GM23338 (cell line): ENCODE measurements at regions not wholly inside any gene's neighbourhood (a gene's known extent, or its start where the extent isn't known, plus 50 kb on each side); places are given as distances from the start of the nearest gene placed in this dataset.

Experiments used
- ATAC-seq: fragments of 200-7000 bp; cut with Tn5 transposase; 3 replicates; pipeline ENCODE4 v1.9.1; 2020
- DNase-seq: peaks from one replicate; pipeline ENCODE4 v3.0.0-alpha.2; 2015; ENCODE audit warnings: low spot score
- H2AFZ ChIP-seq: fragments of 200-600 bp; sonication (generic); 2 replicates; pipeline ENCODE4 v1.8.0; 2016; ENCODE audit warnings: antibody characterized with exemption, mild to moderate bottlenecking, moderate library complexity
- H3F3A ChIP-seq: fragments of 200-600 bp; sonication (generic); replicated peaks from 2 replicates; pipeline ENCODE4 v1.8.0; 2017; ENCODE audit warnings: antibody characterized with exemption, mixed run types, low read depth
- H3K27ac ChIP-seq: fragments of 200-600 bp; sonication (generic); 2 replicates; pipeline ENCODE4 v1.6.1; 2016; ENCODE audit warnings: low read depth
- H3K27me3 ChIP-seq: fragments of 200-600 bp; sonication (generic); 2 replicates; pipeline ENCODE4 v1.8.0; 2016; ENCODE audit warnings: mild to moderate bottlenecking, mixed run types, moderate library complexity; ENCODE audit not compliant: insufficient read depth
- H3K36me3 ChIP-seq: fragments of 200-600 bp; sonication (generic); 2 replicates; pipeline ENCODE4 v1.8.0; 2016; ENCODE audit warnings: mild to moderate bottlenecking; ENCODE audit not compliant: insufficient read depth
- H3K4me1 ChIP-seq: fragments of 200-600 bp; sonication (generic); 2 replicates; pipeline ENCODE4 v1.8.0; 2016; ENCODE audit warnings: mild to moderate bottlenecking, moderate library complexity; ENCODE audit not compliant: insufficient read depth
- H3K4me2 ChIP-seq: fragments of 200-600 bp; sonication (generic); 2 replicates; pipeline ENCODE4 v1.7.1; 2017; ENCODE audit warnings: mixed run types
- H3K4me3 ChIP-seq: fragments of 200-600 bp; sonication (generic); 2 replicates; pipeline ENCODE4 v1.6.1; 2016; ENCODE audit warnings: mixed run types
- H3K79me2 ChIP-seq: fragments of 200-600 bp; sonication (generic); replicated peaks from 2 replicates; pipeline ENCODE4 v1.8.0; 2017; ENCODE audit warnings: mild to moderate bottlenecking; ENCODE audit not compliant: insufficient read depth
- H3K9me2 ChIP-seq: fragments of 200-600 bp; sonication (generic); 2 replicates; pipeline ENCODE4 v1.8.0; 2017; ENCODE audit not compliant: insufficient read depth
- H4K20me1 ChIP-seq: fragments of 200-600 bp; sonication (generic); replicated peaks from 2 replicates; pipeline ENCODE4 v1.8.0; 2017; ENCODE audit warnings: mild to moderate bottlenecking; ENCODE audit not compliant: insufficient read depth
- H3K27ac Mint-ChIP-seq: 2 replicates; pipeline ENCODE4 v1.8.0; 2020; ENCODE audit warnings: inconsistent platforms, mild to moderate bottlenecking, moderate library complexity, mixed read lengths
- H3K27me3 Mint-ChIP-seq: 3 replicates; pipeline ENCODE4 v1.8.0; 2022; ENCODE audit warnings: low read depth, mild to moderate bottlenecking, moderate library complexity, mixed read lengths, inconsistent platforms; ENCODE audit not compliant: insufficient read depth, poor library complexity
- H3K36me3 Mint-ChIP-seq: 3 replicates; pipeline ENCODE4 v1.8.0; 2021; ENCODE audit warnings: low read depth, mild to moderate bottlenecking, inconsistent platforms, moderate library complexity, mixed read lengths
- H3K4me1 Mint-ChIP-seq: 3 replicates; pipeline ENCODE4 v1.8.0; 2020; ENCODE audit warnings: mild to moderate bottlenecking, inconsistent platforms, mixed read lengths
- H3K4me3 Mint-ChIP-seq: 3 replicates; pipeline ENCODE4 v1.8.0; 2021; ENCODE audit warnings: moderate library complexity, mild to moderate bottlenecking, inconsistent platforms, mixed read lengths
- H3K9me3 Mint-ChIP-seq: 3 replicates; pipeline ENCODE4 v1.8.0; 2020; ENCODE audit warnings: moderate library complexity, mild to moderate bottlenecking, inconsistent platforms, mixed read lengths
- CREB1 ChIP-seq: fragments of 250-450 bp; sonication (Bioruptor Pico); IDR thresholded peaks from 2 replicates; pipeline ENCODE4 v1.5.0; 2020; ENCODE audit warnings: low read depth, mild to moderate bottlenecking, moderate library complexity
- EZH2 ChIP-seq: fragments of 200-600 bp; sonication (generic); IDR thresholded peaks from one replicate; pipeline ENCODE4 v1.8.0; 2017; ENCODE audit warnings: antibody characterized with exemption, mild to moderate bottlenecking, low read depth; ENCODE audit not compliant: unreplicated experiment
- JUNB ChIP-seq: IDR thresholded peaks from one replicate; pipeline ENCODE4 v1.6.1; 2016; ENCODE audit warnings: antibody characterized with exemption; ENCODE audit not compliant: unreplicated experiment
- NANOG ChIP-seq: IDR thresholded peaks from 2 replicates; pipeline ENCODE4 v1.6.1; 2016; ENCODE audit warnings: antibody characterized with exemption, borderline replicate concordance
- POLR2AphosphoS5 ChIP-seq: IDR thresholded peaks from 2 replicates; pipeline ENCODE4 v1.6.1; 2016; ENCODE audit warnings: antibody characterized with exemption, low read depth
- STAT1 ChIP-seq: IDR thresholded peaks from one replicate; pipeline ENCODE4 v1.6.1; 2016; ENCODE audit warnings: antibody characterized with exemption; ENCODE audit not compliant: unreplicated experiment
- ZNF114 ChIP-seq: fragments of 250-450 bp; sonication (Bioruptor Pico); IDR thresholded peaks from 2 replicates; pipeline ENCODE4 v1.5.0; 2020; ENCODE audit warnings: mild to moderate bottlenecking, moderate library complexity
- TF ChIP-seq, protein P1 (sequence below), 2 experiments: fragments of 200-600 bp in 1 of 2; sonication (generic) in 1 of 2; conservative IDR thresholded peaks; 2 replicates each; pipeline versions ENCODE4 v1.5.1 to v1.6.1; 2016 to 2017; ENCODE audit warnings: antibody characterized with exemption in 2 of 2, low read depth in 2 of 2, mild to moderate bottlenecking in 2 of 2, moderate library complexity in 1 of 2
- TF ChIP-seq, protein P2 (sequence below): IDR thresholded peaks from one replicate; pipeline ENCODE4 v1.6.1; 2018; ENCODE audit warnings: antibody characterized with exemption; ENCODE audit not compliant: unreplicated experiment
- TF ChIP-seq, protein P3 (sequence below): IDR thresholded peaks from 2 replicates; pipeline ENCODE4 v1.6.1; 2016; ENCODE audit warnings: antibody characterized with exemption
- TF ChIP-seq, protein P4 (sequence below): fragments of 250-450 bp; sonication (Bioruptor Pico); IDR thresholded peaks from 2 replicates; pipeline ENCODE4 v1.5.0; 2020; ENCODE audit warnings: mild to moderate bottlenecking, moderate library complexity

DNA sequence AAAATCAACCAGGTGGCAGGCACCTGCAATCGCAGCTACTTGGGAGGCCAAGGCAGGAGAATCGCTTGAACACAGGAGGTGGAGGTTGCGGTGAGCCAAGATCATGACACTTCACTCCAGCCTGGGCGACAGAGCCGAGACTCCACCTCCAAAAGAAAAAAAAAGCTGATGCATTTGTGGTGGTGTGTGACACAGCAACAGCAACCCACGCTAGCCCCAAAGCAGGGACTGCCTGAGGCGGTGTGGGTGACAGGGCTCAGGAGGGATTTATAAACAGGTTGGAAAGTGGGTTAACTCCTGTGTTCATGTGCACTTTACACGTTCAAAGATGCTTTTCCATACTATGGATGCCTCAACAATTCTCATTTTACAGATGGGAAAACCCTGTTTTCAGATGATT is 395.9 kb upstream of the PODXL start:
- Histone ChIP-seq H2AFZ (peak overlapping the region; percentile 90; the same call in 1 of the 2 replicates), H3K27ac (no peak overlapping the region), H3K9me2 (no peaks in the 10 kb centered on the region), H3K4me1 (peaks cover 9% of the 10 kb centered on the region; the same call in 1 of the 2 replicates), H3K27me3 (no peaks in the 10 kb centered on the region), H3K79me2 (no peaks in the 10 kb centered on the region), H4K20me1 (no peaks in the 10 kb centered on the region), H3K36me3 (no peaks in the 10 kb centered on the region), H3K4me3 (no peak overlapping the region), H3F3A (no peaks in the 10 kb centered on the region), H3K4me2 (no peak overlapping the region)
- Mint-ChIP-seq H3K27me3 (peaks cover 7% of the 10 kb centered on the region), H3K9me3 (no peaks in the 10 kb centered on the region), H3K4me3 (no peak overlapping the region), H3K4me1 (peaks cover 13% of the 10 kb centered on the region), H3K36me3 (peaks cover 2% of the 10 kb centered on the region; the same call in 2 of the 3 replicates), H3K27ac (no peak overlapping the region)
- TF ChIP-seq EZH2 (no peak), NANOG (no peak), POLR2AphosphoS5 (no peak), CREB1 (CRISPR knock-in tag) (no peak), ZNF114 (CRISPR knock-in tag) (no peak), JUNB (no peak), STAT1 (no peak)
- TF ChIP-seq, protein P1, sequence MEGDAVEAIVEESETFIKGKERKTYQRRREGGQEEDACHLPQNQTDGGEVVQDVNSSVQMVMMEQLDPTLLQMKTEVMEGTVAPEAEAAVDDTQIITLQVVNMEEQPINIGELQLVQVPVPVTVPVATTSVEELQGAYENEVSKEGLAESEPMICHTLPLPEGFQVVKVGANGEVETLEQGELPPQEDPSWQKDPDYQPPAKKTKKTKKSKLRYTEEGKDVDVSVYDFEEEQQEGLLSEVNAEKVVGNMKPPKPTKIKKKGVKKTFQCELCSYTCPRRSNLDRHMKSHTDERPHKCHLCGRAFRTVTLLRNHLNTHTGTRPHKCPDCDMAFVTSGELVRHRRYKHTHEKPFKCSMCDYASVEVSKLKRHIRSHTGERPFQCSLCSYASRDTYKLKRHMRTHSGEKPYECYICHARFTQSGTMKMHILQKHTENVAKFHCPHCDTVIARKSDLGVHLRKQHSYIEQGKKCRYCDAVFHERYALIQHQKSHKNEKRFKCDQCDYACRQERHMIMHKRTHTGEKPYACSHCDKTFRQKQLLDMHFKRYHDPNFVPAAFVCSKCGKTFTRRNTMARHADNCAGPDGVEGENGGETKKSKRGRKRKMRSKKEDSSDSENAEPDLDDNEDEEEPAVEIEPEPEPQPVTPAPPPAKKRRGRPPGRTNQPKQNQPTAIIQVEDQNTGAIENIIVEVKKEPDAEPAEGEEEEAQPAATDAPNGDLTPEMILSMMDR (conservative IDR thresholded peaks at IDR 0.05; ENCODE audit: low read depth in 2 of 2) = no peak
- TF ChIP-seq, protein P2, sequence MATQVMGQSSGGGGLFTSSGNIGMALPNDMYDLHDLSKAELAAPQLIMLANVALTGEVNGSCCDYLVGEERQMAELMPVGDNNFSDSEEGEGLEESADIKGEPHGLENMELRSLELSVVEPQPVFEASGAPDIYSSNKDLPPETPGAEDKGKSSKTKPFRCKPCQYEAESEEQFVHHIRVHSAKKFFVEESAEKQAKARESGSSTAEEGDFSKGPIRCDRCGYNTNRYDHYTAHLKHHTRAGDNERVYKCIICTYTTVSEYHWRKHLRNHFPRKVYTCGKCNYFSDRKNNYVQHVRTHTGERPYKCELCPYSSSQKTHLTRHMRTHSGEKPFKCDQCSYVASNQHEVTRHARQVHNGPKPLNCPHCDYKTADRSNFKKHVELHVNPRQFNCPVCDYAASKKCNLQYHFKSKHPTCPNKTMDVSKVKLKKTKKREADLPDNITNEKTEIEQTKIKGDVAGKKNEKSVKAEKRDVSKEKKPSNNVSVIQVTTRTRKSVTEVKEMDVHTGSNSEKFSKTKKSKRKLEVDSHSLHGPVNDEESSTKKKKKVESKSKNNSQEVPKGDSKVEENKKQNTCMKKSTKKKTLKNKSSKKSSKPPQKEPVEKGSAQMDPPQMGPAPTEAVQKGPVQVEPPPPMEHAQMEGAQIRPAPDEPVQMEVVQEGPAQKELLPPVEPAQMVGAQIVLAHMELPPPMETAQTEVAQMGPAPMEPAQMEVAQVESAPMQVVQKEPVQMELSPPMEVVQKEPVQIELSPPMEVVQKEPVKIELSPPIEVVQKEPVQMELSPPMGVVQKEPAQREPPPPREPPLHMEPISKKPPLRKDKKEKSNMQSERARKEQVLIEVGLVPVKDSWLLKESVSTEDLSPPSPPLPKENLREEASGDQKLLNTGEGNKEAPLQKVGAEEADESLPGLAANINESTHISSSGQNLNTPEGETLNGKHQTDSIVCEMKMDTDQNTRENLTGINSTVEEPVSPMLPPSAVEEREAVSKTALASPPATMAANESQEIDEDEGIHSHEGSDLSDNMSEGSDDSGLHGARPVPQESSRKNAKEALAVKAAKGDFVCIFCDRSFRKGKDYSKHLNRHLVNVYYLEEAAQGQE = no peak
- TF ChIP-seq, protein P3, sequence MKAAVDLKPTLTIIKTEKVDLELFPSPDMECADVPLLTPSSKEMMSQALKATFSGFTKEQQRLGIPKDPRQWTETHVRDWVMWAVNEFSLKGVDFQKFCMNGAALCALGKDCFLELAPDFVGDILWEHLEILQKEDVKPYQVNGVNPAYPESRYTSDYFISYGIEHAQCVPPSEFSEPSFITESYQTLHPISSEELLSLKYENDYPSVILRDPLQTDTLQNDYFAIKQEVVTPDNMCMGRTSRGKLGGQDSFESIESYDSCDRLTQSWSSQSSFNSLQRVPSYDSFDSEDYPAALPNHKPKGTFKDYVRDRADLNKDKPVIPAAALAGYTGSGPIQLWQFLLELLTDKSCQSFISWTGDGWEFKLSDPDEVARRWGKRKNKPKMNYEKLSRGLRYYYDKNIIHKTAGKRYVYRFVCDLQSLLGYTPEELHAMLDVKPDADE = no peak
- DNase-seq = no peak
- no peak for ATAC-seq

DNA sequence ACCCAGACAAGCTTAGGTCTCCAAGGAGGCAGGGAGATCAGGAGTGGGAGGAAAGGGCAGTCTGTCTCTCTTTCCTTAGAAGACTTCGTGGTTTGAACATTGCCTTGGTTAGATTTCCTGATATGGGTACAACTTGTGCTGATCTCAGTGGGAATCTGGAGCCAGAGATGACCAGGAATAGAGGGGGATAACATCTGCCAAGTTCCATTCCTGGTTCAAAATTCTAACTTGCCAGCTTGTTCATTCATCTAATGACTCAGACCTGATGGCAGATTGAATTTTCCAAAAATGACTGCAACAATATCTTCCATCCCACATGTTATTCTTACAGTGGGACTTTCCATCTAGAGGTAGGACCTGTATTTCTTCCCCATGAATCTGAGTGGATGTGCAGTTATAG is 394.3 kb upstream of the PODXL start:
- Histone ChIP-seq H3K4me2 (no peak overlapping the region), H3K27ac (no peak overlapping the region), H3K9me2 (no peaks in the 10 kb centered on the region), H3K79me2 (no peaks in the 10 kb centered on the region), H4K20me1 (no peaks in the 10 kb centered on the region), H3K36me3 (no peaks in the 10 kb centered on the region), H3F3A (no peaks in the 10 kb centered on the region), H3K4me3 (no peak overlapping the region), H2AFZ (no peak overlapping the region), H3K4me1 (peaks cover 4% of the 10 kb centered on the region; the same call in 1 of the 2 replicates), H3K27me3 (peaks cover 3% of the 10 kb centered on the region)
- Mint-ChIP-seq H3K4me3 (no peak overlapping the region), H3K9me3 (no peaks in the 10 kb centered on the region), H3K27me3 (peaks cover 16% of the 10 kb centered on the region), H3K27ac (no peak overlapping the region), H3K4me1 (peaks cover 5% of the 10 kb centered on the region; the same call in 2 of the 3 replicates), H3K36me3 (no peaks in the 10 kb centered on the region)
- ATAC-seq (no peak), DNase-seq (no peak)
- TF ChIP-seq, protein P4, sequence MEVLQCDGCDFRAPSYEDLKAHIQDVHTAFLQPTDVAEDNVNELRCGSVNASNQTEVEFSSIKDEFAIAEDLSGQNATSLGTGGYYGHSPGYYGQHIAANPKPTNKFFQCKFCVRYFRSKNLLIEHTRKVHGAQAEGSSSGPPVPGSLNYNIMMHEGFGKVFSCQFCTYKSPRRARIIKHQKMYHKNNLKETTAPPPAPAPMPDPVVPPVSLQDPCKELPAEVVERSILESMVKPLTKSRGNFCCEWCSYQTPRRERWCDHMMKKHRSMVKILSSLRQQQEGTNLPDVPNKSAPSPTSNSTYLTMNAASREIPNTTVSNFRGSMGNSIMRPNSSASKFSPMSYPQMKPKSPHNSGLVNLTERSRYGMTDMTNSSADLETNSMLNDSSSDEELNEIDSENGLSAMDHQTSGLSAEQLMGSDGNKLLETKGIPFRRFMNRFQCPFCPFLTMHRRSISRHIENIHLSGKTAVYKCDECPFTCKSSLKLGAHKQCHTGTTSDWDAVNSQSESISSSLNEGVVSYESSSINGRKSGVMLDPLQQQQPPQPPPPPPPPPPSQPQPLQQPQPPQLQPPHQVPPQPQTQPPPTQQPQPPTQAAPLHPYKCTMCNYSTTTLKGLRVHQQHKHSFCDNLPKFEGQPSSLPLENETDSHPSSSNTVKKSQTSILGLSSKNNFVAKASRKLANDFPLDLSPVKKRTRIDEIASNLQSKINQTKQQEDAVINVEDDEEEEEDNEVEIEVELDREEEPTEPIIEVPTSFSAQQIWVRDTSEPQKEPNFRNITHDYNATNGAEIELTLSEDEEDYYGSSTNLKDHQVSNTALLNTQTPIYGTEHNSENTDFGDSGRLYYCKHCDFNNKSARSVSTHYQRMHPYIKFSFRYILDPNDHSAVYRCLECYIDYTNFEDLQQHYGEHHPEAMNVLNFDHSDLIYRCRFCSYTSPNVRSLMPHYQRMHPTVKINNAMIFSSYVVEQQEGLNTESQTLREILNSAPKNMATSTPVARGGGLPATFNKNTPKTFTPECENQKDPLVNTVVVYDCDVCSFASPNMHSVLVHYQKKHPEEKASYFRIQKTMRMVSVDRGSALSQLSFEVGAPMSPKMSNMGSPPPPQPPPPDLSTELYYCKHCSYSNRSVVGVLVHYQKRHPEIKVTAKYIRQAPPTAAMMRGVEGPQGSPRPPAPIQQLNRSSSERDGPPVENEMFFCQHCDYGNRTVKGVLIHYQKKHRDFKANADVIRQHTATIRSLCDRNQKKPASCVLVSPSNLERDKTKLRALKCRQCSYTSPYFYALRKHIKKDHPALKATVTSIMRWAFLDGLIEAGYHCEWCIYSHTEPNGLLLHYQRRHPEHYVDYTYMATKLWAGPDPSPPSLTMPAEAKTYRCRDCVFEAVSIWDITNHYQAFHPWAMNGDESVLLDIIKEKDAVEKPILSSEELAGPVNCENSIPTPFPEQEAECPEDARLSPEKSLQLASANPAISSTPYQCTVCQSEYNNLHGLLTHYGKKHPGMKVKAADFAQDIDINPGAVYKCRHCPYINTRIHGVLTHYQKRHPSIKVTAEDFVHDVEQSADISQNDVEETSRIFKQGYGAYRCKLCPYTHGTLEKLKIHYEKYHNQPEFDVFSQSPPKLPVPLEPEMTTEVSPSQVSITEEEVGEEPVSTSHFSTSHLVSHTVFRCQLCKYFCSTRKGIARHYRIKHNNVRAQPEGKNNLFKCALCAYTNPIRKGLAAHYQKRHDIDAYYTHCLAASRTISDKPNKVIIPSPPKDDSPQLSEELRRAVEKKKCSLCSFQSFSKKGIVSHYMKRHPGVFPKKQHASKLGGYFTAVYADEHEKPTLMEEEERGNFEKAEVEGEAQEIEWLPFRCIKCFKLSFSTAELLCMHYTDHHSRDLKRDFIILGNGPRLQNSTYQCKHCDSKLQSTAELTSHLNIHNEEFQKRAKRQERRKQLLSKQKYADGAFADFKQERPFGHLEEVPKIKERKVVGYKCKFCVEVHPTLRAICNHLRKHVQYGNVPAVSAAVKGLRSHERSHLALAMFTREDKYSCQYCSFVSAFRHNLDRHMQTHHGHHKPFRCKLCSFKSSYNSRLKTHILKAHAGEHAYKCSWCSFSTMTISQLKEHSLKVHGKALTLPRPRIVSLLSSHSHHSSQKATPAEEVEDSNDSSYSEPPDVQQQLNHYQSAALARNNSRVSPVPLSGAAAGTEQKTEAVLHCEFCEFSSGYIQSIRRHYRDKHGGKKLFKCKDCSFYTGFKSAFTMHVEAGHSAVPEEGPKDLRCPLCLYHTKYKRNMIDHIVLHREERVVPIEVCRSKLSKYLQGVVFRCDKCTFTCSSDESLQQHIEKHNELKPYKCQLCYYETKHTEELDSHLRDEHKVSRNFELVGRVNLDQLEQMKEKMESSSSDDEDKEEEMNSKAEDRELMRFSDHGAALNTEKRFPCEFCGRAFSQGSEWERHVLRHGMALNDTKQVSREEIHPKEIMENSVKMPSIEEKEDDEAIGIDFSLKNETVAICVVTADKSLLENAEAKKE (CRISPR knock-in tag) = no peak
